GM18498 (cell line): ENCODE measurements at regions not wholly inside any gene's neighbourhood (a gene's known extent, or its start where the extent isn't known, plus 50 kb on each side); places are given as distances from the start of the nearest gene placed in this dataset.
"Not testable (repeated sequence)": the region's sequence is repeated elsewhere in the genome, so short reads cannot be mapped to it uniquely, and the experiment has no call there.

Source experiments
- ATAC-seq: cut with Tn5 transposase; IDR thresholded peaks from one replicate; pipeline ENCODE4 v1.9.1; 2021; ENCODE audit warnings: mild to moderate bottlenecking, moderate library complexity; ENCODE audit not compliant: unreplicated experiment

DNA sequence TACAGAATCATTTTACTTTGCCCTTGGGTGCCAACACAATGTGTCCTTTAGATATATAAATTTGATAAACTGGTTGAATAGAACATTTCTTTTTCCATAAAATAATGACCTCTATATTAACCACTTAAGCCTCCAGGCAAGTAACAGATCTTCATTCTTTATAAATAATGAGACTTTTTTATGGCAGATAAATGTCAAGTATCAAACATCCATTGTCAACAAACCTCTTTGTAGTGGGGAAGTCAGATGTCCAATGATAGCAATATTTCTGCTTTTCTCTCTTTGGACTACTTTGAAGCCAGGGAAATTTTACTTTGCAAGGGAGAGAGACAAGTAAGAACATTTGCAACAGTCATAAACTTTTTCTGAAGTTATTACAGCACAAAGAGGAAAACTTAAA is 841.2 kb downstream of the CDH8 start:
- ATAC-seq: no peak

DNA sequence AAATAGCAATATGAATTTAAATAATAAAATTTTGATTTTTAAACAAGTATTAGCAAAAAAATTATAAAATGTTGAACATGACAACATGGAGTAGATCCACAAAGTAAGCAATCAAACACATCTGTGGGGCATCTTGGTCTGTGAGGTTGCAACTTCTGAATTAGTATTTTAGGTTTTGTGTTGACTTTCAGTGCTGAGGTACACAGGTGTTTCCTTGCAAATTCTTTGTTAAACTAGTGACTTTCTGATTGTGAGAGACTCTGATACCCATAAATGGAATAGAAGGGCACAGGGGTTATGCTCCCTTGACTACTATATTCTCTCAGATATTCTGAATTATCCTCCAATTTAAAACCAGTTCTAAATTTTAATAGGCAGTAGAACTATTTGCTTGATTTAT is 841.7 kb downstream of the CDH8 start:
- ATAC-seq: no peak

DNA sequence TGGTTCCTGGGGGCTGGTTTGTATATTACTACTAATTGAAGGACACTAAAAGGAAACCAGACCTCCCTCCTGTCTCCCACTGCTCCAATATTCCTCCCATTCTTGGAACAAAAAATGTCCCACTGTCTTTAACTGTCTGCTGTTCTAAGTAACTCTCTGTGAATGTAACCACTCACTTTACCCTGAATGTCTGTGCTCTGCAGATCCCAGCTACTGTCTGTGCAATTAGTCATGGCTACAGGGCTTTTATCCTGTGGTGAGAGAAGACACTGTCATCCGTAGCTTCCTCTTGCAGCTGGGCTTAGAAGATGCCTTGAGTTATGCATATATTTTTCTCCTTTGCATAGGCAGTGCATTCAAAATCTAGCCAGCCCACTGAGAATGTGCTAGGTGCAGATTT is 853.8 kb downstream of the CDH8 start:
- no peak for ATAC-seq

DNA sequence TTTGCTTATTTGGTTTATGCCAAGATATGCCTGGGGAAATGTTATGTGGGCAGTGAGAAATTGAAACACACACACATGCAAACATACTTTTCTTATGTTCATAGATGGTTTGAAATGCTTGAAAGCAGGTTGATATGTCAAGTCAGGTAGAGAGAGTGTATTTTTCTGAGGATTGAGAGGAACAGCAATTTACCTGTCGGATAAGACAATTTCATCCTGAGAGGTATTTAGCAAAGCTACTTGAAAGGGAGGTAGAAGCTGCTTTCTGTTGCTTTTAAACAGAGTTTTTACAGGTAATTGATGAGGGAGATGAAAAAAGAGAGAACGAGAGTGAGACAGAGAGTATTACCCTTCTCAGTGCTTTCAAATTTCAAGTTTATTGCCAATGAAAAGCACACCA is 854.3 kb downstream of the CDH8 start:
- ATAC-seq: no peak

DNA sequence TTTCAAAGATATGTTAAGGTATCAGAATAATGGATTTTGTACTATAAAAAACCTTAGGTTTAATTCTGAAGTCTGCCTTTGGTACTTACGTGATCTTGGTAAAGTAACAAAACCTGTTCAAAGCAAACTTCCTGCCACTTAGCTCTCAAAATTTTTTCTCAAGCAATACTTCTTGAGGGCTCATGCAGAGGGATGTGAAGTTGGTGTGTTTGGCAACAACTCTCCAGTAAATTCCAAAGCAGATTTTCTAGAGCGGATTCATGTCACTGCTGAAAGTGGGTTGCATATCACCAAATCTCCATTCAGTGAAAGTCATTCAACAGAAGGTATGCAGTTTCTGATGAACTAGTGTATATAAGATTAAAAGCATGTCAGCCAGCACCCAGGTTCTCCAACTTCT is 856.7 kb downstream of the CDH8 start:
- ATAC-seq: no peak

DNA sequence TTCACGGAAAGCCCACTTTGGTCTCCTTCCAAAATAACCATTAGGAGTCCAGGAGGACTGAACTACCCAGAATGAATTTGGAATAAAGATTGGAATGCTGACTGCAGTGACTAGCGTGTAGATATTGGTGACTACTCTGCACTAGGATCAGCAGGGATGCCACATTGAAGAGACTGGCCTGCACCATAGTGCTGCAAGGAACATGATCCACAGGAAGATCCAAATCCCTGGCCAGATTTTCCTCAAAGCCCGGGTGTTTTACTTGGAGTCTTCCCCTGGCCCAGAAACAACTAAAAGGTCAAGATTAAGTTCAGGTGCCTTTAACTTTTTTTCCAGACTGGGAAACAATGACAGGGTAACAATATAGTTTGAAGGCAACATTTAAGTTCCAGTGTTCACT is 870.4 kb downstream of the CDH8 start:
- no peak for ATAC-seq

DNA sequence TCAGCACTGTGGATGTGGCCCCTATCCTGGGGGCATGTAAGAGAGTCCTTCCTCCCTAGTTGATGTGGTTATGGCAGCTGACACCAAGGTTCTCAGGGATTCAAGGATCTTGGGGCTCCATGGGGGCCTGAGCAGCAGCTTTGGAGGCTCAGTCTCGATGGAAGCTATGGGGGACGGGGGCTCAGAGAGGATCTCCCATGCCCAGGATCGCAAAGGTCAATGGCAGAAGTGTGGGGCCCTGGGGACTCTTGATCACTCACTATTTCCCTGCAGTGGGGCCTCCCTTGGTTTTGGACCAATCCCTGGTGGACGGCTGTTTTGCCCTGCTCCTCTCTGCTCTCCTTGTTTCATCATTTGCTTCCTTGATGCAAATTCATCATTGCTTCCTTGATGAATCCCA is 885.9 kb downstream of the CDH8 start:
- no peak for ATAC-seq

DNA sequence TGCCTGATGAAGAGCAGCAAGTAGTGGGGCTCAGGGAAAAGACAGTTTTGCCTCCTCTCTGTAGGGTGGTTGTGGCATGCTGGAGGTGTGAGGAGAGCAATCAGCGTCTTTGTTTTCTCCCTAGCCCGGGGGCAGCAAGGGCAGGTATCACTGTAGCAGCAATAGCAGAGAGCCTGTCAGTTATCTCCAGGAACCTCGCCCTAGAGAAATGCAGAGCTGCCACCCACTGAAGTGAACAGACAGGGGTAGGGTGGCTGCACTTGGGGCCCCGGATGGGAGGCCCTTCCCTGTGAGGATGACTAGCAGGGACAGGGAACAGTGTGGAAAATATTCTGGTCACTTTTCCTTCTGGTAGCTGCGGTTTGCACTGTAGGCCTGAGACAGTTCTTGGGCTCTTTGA is 886.5 kb downstream of the CDH8 start:
- no peak for ATAC-seq

DNA sequence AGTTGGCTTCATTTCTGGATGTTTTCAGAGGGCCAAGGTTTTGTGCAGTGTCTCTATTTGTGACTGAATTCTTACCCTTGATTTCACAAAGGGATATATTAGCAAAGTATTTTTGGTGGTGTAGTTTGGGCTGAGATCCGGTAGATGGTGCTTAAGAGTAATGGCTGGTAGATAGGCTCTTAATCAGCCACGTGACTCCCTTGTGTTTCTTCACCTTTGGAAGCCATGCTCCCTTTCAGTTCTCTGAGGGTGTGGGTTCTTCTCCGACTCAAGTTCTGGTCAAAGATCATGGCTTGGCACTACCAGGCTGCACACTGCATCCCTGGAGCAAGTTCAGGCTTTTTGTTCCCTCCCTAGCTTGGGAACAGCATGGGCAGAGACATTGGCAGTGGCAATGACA is 887.3 kb downstream of the CDH8 start:
- ATAC-seq: no peak

DNA sequence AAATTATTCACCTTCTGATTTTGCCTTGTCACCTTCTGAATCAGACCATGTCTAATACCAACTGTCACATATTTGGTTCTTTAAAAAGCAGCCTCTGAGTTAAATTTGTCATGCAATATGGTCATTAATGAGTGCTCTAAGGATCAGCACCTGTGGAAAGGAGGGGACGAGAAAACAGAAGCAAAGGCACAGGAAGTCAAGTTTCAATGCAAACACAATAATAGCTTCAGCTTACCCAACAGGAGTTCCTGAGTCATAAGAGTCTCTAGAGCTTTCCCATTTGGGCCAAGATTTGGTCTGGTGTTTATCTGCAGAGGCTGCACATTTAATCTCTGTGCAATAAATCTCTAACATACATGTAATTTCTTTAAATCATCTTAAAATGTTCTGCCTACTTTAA is 889.8 kb downstream of the CDH8 start:
- no peak for ATAC-seq

DNA sequence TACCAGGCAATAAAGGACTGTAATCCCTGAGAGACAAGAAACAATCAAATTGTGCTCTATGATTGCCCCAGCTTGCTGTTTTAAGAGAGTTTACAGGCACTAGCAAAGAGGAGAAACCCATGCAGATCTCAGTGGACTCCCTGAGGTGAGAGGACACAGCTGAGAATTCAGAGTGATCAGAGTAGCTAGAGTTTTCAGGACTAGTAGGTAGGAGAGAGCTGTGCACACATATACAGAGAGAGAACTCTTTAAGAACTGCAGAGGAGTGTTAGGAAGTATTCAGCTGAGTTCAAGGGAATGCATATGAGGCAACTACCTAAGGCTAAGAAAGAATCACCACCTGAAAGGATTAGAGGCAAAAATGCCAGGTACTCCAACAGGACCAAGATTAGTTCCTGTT is 904.8 kb downstream of the CDH8 start:
- no peak for ATAC-seq

DNA sequence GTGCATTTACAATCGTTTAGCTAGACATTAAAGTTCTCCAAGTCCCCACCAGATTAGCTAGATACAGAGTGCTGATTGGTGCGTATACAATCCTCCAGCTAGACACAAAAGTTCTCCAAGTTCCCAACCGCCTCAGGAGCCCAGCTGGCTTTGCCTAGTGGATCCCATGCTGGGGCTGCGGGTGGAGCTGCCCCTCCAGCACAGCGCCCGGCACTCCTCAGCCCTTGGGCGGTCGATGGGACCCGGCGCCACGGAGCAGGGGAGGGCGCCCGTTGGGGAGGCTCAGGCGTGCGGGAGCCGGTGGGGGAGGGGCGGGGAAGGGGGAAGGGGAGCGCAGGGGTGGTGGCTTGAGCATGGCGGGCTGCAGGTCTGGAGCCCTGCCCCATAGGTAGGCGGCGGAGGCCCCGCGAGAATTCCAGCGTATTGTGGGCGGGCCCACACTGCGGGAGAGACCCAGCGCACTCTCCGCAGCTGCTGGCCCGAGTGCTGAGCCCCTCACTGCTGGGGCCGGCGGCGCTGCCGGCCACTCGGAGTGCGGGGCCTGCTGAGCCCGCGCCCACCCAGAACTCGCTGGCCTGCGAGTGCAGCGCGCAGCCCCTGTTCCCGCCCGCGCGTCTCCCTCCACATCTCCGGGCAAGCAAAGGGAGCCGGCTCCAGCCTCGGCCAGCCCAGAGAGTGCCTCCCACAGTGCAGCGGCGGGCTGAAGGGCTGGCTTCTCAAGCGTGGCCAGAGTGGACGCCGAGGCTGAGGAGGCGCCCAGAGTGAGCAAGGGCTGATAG is 907.5 kb downstream of the CDH8 start:
- no peak for ATAC-seq

DNA sequence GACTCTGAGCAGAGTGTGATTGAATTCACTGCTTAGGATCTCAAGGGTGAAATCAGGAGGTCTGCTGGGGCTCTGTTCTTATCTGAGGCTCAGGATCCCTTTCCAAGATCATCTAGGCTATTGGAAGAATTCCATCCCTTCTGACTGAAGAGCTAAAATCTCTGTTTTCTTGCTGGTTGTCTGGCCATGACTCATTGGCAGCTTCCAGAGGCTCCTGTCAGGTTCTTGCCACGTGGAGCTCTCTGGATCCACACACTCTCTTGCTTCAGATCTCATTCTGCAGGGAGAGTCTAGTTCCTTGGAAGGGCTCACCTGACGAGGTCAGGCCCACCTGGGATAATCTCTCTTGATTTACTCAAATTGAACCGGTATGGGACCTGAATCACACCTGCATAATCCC is 930.7 kb downstream of the CDH8 start:
- ATAC-seq: no peak

DNA sequence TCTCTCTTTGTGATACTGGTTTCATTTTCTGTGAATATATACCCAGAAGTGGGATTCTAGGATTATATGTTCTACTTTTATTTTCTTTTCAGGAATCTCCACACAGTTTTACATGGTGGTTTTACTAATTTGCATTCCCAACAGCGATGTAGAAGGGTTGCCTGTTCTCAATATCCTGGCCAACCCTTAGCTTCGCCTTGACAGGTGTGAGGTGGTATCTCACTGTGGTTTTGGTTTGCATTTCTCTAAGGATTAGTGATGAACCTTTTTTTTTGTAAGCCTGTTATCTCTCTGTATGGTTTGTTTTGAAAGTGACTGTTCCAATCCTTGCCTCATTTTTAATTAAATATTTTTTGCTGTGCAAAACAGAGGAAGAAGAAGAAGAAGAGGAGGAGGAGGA is 937.7 kb downstream of the CDH8 start:
- ATAC-seq: no peak

DNA sequence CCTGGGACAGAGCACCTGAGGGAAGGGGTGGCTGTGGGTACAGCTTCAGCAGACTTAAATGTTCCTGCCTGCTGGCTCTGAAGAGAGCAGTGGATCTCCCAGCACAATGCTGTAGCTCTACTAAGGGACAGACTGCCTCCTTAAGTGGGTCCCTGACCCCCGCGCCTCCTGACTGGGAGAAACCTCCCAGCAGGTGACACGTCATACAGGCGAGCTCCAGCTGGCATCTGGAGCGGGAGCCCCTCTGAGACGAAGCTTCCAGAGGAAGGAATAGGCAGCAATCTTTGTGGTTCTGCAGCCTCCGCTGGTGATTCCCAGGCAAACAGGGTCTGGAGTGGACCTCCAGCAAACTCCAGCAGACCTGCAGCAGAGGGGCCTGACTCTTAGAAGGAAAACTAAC is 944.9 kb downstream of the CDH8 start:
- not testable (repeated sequence) for ATAC-seq

DNA sequence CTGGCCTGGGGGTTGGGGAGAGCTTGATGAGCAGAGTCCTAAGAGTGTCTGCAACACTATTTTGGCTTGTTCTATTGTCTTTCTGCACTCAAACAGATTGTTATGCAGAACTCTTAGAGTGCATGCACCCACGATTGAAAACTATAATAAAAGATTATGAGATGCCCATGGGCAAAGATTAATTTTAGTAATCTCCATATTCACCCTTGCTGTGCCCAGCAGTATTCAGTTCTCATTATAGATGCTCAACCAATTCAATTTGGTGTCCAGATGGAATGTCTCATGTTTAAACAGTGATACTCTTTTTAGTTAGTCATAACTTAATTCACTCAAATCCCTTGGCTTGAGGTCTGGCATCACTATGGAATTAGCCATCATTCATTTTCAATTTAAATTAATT is 952.5 kb downstream of the CDH8 start:
- no peak for ATAC-seq

DNA sequence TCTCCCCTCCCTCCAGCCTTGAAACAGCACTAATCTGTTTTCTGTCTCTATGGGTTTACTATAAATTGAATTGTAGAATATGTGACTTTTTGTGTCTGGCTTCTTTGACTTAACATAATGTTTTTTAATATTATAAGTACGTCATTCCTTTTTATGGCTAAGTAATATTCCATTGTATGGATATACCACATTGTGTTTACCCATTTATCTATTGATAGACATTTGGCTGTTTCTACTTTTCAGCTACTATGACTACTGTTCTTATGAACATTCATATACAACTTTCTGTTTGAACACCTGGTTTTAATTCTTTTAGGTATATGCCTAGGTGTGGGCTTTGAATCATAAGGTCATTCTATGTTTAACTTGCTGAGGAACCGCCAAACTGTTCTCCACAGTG is 961.9 kb downstream of the CDH8 start:
- no peak for ATAC-seq

DNA sequence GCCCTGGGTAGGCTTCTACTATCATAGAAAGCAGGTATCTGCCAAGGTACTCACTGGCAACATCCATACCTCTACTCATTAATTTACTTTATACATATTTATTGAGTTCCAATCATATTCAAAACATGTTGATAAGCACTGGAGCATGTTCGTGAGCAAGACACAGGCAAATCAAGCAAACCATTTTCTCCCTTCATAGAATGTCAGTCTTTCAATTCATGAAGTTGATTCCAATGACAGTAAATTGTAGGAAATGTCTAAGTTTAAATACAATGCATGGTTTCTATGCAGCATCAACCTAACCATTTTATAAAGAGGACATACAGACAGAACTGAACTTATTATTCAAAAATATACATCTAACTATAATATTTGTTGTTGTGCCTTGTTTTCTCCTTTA is 978.6 kb downstream of the CDH8 start:
- ATAC-seq: no peak

DNA sequence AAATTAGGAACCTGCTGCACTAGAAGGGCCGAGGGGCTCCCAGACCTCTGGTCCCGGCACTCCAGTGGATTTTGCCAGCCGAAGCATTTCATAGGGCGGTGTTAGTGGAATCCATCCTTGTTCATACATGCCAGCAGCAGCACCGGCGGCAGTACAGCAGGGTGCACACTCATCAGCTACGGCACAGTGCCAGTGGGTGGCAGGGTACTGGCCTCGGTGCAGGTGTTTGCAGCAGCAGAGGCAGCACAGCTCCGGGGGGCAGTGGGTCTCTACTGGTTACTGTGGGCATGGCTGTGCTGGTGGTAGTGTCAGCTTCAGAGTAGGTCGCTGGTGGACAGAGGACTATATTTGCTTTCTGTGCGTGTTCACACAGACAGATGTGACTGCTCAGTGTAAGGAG is 985.7 kb downstream of the CDH8 start:
- no peak for ATAC-seq

DNA sequence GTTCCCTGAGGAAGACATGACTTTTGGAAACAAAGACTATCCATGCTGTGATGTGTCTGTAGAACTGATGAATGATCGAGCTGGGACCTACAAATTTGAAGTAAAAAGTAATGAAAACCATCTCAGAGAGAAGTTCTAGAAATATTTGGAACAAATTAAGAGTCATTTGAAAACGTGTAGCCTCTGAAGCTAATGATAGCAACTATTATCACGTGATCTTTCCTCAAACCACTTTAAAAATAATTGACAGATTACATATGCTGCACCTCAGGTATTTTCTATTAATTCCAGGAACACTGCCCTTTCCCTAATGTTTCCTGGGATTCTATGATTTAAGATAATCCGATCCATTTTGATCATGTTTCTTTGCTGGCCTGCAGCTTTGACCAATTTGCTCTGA is 990.3 kb downstream of the CDH8 start:
- no peak for ATAC-seq

DNA sequence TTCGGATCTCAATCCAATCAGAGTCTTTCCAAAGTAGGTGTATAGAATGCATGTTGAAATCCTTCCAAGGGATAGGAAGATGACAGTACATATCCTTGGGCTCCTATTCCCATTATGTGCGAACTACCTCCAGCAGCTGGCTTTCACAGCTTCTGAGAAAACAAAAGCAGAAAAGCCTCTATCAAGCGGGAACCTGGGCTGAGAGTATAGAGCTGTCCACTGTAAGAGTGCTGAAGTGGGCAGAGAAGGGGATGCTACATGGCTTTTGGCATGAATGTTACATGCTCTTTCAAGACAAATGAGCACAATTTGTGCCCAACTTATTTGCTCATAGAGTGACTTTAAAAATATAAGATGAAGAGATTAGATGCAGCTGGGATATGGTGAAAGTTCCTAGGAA is 993.5 kb downstream of the CDH8 start:
- no peak for ATAC-seq

DNA sequence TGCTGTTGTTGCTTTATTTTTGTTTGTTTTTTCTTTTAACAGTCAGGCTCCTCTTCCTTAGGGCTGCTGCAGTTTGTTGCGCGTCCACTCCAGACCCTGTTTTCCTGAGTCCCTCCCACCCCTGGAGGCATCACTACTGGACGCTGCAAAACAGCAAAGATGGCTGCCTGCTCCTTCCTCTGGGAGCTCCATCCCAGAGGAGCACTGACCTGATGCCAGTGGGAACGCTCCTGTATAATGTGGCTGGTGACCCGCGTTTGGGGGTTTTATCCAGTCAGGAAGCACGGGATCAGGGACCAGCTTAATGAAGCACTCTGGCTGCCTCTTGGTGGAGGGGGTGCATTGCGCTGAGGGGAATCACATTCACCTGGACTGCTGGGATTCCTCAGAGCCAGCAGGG is 1005.6 kb downstream of the CDH8 start:
- ATAC-seq: no peak

DNA sequence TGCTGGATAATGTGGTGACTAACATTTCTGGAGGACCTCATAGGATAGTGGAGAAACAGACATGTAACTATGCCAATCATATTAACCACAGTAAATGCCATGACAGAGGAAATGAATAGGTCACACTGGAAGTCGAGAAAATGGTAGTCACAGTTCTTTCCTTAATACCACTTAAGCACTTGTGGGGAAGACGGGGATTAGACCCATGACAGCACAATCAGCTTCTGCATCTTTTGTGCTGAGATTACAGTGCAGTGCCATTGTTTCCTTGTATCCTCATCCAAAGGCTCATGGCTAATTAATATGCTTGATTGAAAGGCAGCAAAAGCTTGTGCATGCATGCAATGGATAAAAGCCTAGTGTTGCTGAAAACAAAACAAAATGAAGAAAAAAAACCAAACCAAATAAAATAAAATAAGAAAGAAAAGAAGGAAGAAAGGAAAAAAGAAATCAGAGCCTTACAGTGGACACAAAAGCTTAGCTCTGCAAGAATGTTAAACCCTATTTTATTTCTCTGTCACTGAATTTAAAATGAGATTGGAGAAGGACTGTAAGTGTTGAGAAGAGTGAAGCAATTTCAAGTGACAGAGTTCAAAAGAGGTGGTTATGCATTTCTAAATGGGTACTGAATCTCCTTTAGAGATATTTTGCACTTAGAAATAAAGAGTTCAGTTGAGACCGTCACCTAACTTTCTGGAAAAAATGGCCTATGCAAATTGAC is 1011.9 kb downstream of the CDH8 start:
- no peak for ATAC-seq
